Skin of body (tissue), 1 donor: ENCODE measurements at regions not wholly inside any gene's neighbourhood (a gene's known extent, or its start where the extent isn't known, plus 50 kb on each side); places are given as distances from the start of the nearest gene placed in this dataset.
A peak's percentile ranks its signal among the peaks of the same experiment; 100 is the strongest.

Experiments
- DNase-seq: peaks from one replicate; lab custom pipeline; 2025; lab: John Stamatoyannopoulos, UW

GRCh38 chr11:15690320-15690719, 575.6 kb downstream of the INSC start:
- no peak for DNase-seq

GRCh38 chr11:15692739-15693138, 578.0 kb downstream of the INSC start:
- DNase-seq, result no peak

- DNase-seq, result no peak
These were observed 580.5 kb downstream of the INSC start for GRCh38 chr11:15695096-15695721.

GRCh38 chr11:15696069-15696468, 581.3 kb downstream of the INSC start:
- no peak for DNase-seq

- DNase-seq, result no peak
These were observed 582.9 kb downstream of the INSC start for GRCh38 chr11:15697437-15698236.

GRCh38 chr11:15698855-15699254, 584.1 kb downstream of the INSC start:
- no peak for DNase-seq

GRCh38 chr11:15699978-15700377, 585.3 kb downstream of the INSC start:
- DNase-seq, result no peak

GRCh38 chr11:15700456-15700855, 585.7 kb downstream of the INSC start:
- no peak for DNase-seq

- no peak for DNase-seq
These were observed 589.3 kb downstream of the INSC start for GRCh38 chr11:15704064-15704463.

- DNase-seq, result no peak
These were observed 589.8 kb downstream of the INSC start for GRCh38 chr11:15704556-15704955.

GRCh38 chr11:15705891-15706290, 591.2 kb downstream of the INSC start:
- no peak for DNase-seq

- no peak for DNase-seq
These were observed 592.5 kb downstream of the INSC start for GRCh38 chr11:15707194-15707593.

GRCh38 chr11:15707971-15708370, 593.2 kb downstream of the INSC start:
- peak; percentile 71 for DNase-seq

GRCh38 chr11:15710580-15711275, 596.0 kb downstream of the INSC start:
- DNase-seq, result no peak

- no peak for DNase-seq
These were observed 596.6 kb downstream of the INSC start for GRCh38 chr11:15711311-15711710.

GRCh38 chr11:15714641-15715399, 600.1 kb downstream of the INSC start:
- DNase-seq, result no peak

- no peak for DNase-seq
These were observed 601.8 kb downstream of the INSC start for GRCh38 chr11:15716550-15716949.

- peak; percentile 7 for DNase-seq
These were observed 605.7 kb downstream of the INSC start for GRCh38 chr11:15720460-15720859.

GRCh38 chr11:15723966-15724365, 609.2 kb downstream of the INSC start:
- no peak for DNase-seq

GRCh38 chr11:15724601-15725000, 609.9 kb downstream of the INSC start:
- no peak for DNase-seq

GRCh38 chr11:15725246-15725645, 610.5 kb downstream of the INSC start:
- DNase-seq, result no peak
